ENCODE measurements at regions not wholly inside any gene's neighbourhood (a gene's known extent, or its start where the extent isn't known, plus 50 kb on each side); places are given as distances from the start of the nearest gene placed in this dataset.

DNA sequence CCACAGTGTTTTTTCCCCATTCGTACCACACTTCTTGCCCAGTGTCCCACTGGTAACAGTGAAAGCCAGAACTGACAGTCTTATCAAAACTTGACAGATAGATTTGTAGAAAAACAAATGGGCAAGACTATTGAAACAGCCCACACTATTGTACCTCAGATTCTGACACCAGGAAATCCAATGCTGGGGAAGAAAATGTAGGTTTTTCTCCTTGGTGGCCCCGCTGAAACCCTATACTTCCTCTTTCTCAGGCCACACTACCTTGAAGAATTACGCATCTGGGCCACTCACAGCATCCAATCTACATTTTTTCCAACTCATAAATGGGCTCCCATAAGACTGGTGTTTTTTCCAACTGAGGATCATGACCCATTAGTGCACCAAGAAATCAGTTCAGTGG lies 90.9 kb upstream of the HDDC2 start:
- no peak for DNase-seq (ENCODE audit: low spot score, unreplicated experiment)
- H3K27ac Mint-ChIP-seq, result no peak overlapping the region
- H3K27me3 Mint-ChIP-seq, result no peaks in the 10 kb centered on the region
- no peak overlapping the region for H3K4me3 Mint-ChIP-seq (ENCODE audit: low read depth)
- TF ChIP-seq, protein P1, sequence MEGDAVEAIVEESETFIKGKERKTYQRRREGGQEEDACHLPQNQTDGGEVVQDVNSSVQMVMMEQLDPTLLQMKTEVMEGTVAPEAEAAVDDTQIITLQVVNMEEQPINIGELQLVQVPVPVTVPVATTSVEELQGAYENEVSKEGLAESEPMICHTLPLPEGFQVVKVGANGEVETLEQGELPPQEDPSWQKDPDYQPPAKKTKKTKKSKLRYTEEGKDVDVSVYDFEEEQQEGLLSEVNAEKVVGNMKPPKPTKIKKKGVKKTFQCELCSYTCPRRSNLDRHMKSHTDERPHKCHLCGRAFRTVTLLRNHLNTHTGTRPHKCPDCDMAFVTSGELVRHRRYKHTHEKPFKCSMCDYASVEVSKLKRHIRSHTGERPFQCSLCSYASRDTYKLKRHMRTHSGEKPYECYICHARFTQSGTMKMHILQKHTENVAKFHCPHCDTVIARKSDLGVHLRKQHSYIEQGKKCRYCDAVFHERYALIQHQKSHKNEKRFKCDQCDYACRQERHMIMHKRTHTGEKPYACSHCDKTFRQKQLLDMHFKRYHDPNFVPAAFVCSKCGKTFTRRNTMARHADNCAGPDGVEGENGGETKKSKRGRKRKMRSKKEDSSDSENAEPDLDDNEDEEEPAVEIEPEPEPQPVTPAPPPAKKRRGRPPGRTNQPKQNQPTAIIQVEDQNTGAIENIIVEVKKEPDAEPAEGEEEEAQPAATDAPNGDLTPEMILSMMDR (IDR thresholded peaks at IDR 0.05; ENCODE audit: unreplicated experiment), result no peak
- peaks cover 3% of the 10 kb centered on the region for H3K4me1 Mint-ChIP-seq (ENCODE audit: low read depth)
- H3K36me3 Mint-ChIP-seq (ENCODE audit: insufficient read depth), result no peaks in the 10 kb centered on the region
- peaks cover 6% of the 10 kb centered on the region for H3K9me3 Mint-ChIP-seq (ENCODE audit: low read depth)

DNA sequence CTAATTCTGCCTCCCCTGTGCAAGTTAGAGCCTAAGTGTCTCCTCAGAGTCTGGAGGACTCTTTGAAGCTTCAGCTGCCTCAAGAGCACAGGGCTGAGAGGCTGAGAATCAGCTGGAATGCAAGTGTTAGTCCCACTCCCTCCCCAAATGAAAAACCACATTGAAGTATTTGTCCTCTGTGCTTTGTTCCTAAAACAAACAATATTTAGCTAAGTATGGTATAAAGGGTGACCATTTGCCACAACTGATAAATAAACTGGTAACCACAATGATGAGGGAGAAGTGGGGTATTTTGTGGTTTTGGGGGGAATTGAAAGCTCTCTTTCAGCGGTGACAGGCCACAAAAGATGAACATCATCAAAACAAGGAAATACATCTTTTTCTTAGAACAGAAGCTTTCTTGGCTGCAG lies 91.7 kb upstream of the HDDC2 start:
- no peaks in the 10 kb centered on the region for H3K27me3 Mint-ChIP-seq
- H3K4me3 Mint-ChIP-seq (ENCODE audit: low read depth), result no peak overlapping the region
- no peak overlapping the region for H3K27ac Mint-ChIP-seq
- TF ChIP-seq, protein P1 (IDR thresholded peaks at IDR 0.05; ENCODE audit: unreplicated experiment), result no peak
- no peak for DNase-seq (ENCODE audit: low spot score, unreplicated experiment)
- H3K36me3 Mint-ChIP-seq (ENCODE audit: insufficient read depth), result no peaks in the 10 kb centered on the region
- peaks cover 8% of the 10 kb centered on the region for H3K9me3 Mint-ChIP-seq (ENCODE audit: low read depth)
- peaks cover 3% of the 10 kb centered on the region for H3K4me1 Mint-ChIP-seq (ENCODE audit: low read depth)

GRCh38 chr6:125406741-125407140 lies 105.0 kb upstream of the HDDC2 start:
- no peak for DNase-seq (ENCODE audit: low spot score, unreplicated experiment)
- TF ChIP-seq, protein P1 (IDR thresholded peaks at IDR 0.05; ENCODE audit: unreplicated experiment), result no peak
- no peak overlapping the region for H3K4me3 Mint-ChIP-seq (ENCODE audit: low read depth)
- no peaks in the 10 kb centered on the region for H3K4me1 Mint-ChIP-seq (ENCODE audit: low read depth)
- peaks cover 13% of the 10 kb centered on the region for H3K9me3 Mint-ChIP-seq (ENCODE audit: low read depth)
- no peaks in the 10 kb centered on the region for H3K36me3 Mint-ChIP-seq (ENCODE audit: insufficient read depth)
- no peak overlapping the region for H3K27ac Mint-ChIP-seq
- H3K27me3 Mint-ChIP-seq, result no peaks in the 10 kb centered on the region

DNA sequence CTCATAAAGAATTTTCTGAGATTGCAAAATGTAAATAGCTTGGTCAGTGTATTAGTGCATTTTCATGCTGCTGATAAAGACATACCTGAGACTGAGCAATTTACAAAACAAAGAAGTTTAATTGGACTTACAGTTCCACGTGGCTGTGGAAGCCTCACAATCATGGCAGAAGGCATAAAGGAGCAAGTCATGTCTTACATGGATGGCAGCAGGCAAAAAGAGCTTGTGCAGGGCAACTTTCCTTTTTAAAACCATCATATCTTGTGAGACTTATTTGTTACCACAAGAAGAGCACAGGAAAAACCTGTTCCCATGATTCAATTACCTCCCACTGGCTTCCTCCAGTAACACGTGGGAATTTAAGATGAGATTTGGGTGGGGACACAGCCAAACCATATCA lies 112.7 kb upstream of the HDDC2 start:
- Mint-ChIP-seq H3K4me3 (ENCODE audit: low read depth) (no peak overlapping the region), H3K9me3 (ENCODE audit: low read depth) (peaks cover 6% of the 10 kb centered on the region), H3K36me3 (ENCODE audit: insufficient read depth) (no peaks in the 10 kb centered on the region), H3K4me1 (ENCODE audit: low read depth) (no peaks in the 10 kb centered on the region), H3K27ac (no peak overlapping the region), H3K27me3 (no peaks in the 10 kb centered on the region)
- no peak for DNase-seq (ENCODE audit: low spot score, unreplicated experiment)
- TF ChIP-seq, protein P1 (IDR thresholded peaks at IDR 0.05; ENCODE audit: unreplicated experiment), result no peak

DNA sequence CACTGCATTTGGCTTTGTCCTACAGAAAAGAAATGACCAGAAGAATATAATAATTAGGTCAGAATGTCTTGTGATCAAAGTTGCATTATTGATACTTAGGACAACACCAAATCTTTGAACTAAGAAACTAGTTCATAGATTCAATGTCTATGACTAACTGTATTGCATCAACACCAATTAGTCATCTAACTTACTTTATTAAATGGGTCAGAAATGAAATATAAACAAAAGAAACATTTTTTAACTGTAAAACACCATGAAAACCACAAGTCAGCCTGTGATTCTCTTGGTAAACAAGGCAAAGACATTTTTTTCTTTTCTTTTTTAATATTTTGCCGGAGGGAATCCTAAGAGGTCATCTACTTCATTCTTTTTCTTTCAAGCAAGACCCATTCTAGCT lies 114.1 kb upstream of the HDDC2 start:
- no peak for DNase-seq (ENCODE audit: low spot score, unreplicated experiment)
- TF ChIP-seq, protein P1 (IDR thresholded peaks at IDR 0.05; ENCODE audit: unreplicated experiment), result no peak
- peaks cover 5% of the 10 kb centered on the region for H3K9me3 Mint-ChIP-seq (ENCODE audit: low read depth)
- no peak overlapping the region for H3K4me3 Mint-ChIP-seq (ENCODE audit: low read depth)
- peaks cover 4% of the 10 kb centered on the region for H3K27me3 Mint-ChIP-seq
- H3K36me3 Mint-ChIP-seq (ENCODE audit: insufficient read depth), result no peaks in the 10 kb centered on the region
- no peak overlapping the region for H3K27ac Mint-ChIP-seq
- no peaks in the 10 kb centered on the region for H3K4me1 Mint-ChIP-seq (ENCODE audit: low read depth)
